WTC11 (cell line): ENCODE measurements at regions not wholly inside any gene's neighbourhood (a gene's known extent, or its start where the extent isn't known, plus 50 kb on each side); places are given as distances from the start of the nearest gene placed in this dataset.

Experiments used
- ATAC-seq: fragments of 200-7000 bp; cut with Tn5 transposase; 2 replicates; pipeline ENCODE4 v1.10.0; 2021; ENCODE audit warnings: mild to moderate bottlenecking, moderate library complexity
- CTCF ChIA-PET: fragments of 300-600 bp; sonication (Branson Sonifier 250); formaldehyde crosslinking; loops from one replicate; lab custom pipeline; 2021; ENCODE audit warnings: antibody characterized with exemption; lab: Charles Lee
- POLR2A ChIA-PET: fragments of 350-600 bp; sonication (Branson Sonifier 250); formaldehyde crosslinking; loops from one replicate; lab custom pipeline; 2021; ENCODE audit warnings: antibody characterized with exemption; lab: Charles Lee
- DNase-seq: peaks from one replicate; pipeline ENCODE4 v3.0.0; 2021; ENCODE audit warnings: low spot score
- H3K27ac Mint-ChIP-seq: 2 replicates; pipeline ENCODE4 v1.8.0; 2021; ENCODE audit warnings: mixed read lengths
- H3K27me3 Mint-ChIP-seq: 2 replicates; pipeline ENCODE4 v1.8.0; 2021; ENCODE audit warnings: low read depth, mild to moderate bottlenecking, moderate library complexity, mixed read lengths
- H3K36me3 Mint-ChIP-seq: 2 replicates; pipeline ENCODE4 v1.8.0; 2021; ENCODE audit warnings: mixed read lengths
- H3K4me1 Mint-ChIP-seq: 2 replicates; pipeline ENCODE4 v1.8.0; 2022; ENCODE audit warnings: mixed read lengths
- H3K4me3 Mint-ChIP-seq: 2 replicates; pipeline ENCODE4 v1.8.0; 2021; ENCODE audit warnings: mild to moderate bottlenecking, moderate library complexity, mixed read lengths
- H3K9me3 Mint-ChIP-seq: 2 replicates; pipeline ENCODE4 v1.8.0; 2021; ENCODE audit warnings: mixed read lengths
- ARID4B ChIP-seq: sonication (generic); formaldehyde crosslinking; IDR thresholded peaks from 2 replicates; pipeline ENCODE4 v1.8.0; 2023; ENCODE audit warnings: missing genetic modification reagents, mild to moderate bottlenecking, borderline replicate concordance
- ATF3 ChIP-seq: sonication (generic); formaldehyde crosslinking; conservative IDR thresholded peaks from 2 replicates; pipeline ENCODE4 v1.8.1; 2022; ENCODE audit warnings: mild to moderate bottlenecking, missing genetic modification reagents
- CBFB ChIP-seq: sonication (generic); formaldehyde crosslinking; IDR thresholded peaks from 2 replicates; pipeline ENCODE4 v1.8.1; 2022; ENCODE audit warnings: mild to moderate bottlenecking, low read depth, missing genetic modification reagents
- CDX4 ChIP-seq: fragments of 250-450 bp; sonication (Bioruptor Pico); IDR thresholded peaks from 2 replicates; pipeline ENCODE4 v1.9.0; 2021; ENCODE audit warnings: moderate library complexity, mild to moderate bottlenecking, inconsistent platforms, borderline replicate concordance
- ERG ChIP-seq: fragments of 250-450 bp; sonication (Bioruptor Pico); IDR thresholded peaks from 2 replicates; pipeline ENCODE4 v1.8.0; 2021; ENCODE audit warnings: mild to moderate bottlenecking
- FOXJ3 ChIP-seq: sonication (generic); formaldehyde crosslinking; IDR thresholded peaks from 2 replicates; pipeline ENCODE4 v1.9.0; 2021; ENCODE audit warnings: missing genetic modification reagents, mild to moderate bottlenecking, borderline replicate concordance
- FOXP1 ChIP-seq: sonication (generic); formaldehyde crosslinking; IDR thresholded peaks from 2 replicates; pipeline ENCODE4 v1.8.0; 2022; ENCODE audit warnings: missing genetic modification reagents, mild to moderate bottlenecking, moderate library complexity, borderline replicate concordance
- HMGA2 ChIP-seq: fragments of 250-450 bp; sonication (Bioruptor Pico); IDR thresholded peaks from 2 replicates; pipeline ENCODE4 v1.4.0; 2021; ENCODE audit warnings: mild to moderate bottlenecking, moderate library complexity
- KAT7 ChIP-seq: sonication (generic); formaldehyde crosslinking; IDR thresholded peaks from 2 replicates; pipeline ENCODE4 v1.8.1; 2023; ENCODE audit warnings: missing genetic modification reagents, mild to moderate bottlenecking, borderline replicate concordance
- NFE2L1 ChIP-seq: sonication (generic); formaldehyde crosslinking; IDR thresholded peaks from 2 replicates; pipeline ENCODE4 v1.8.1; 2023; ENCODE audit warnings: missing genetic modification reagents
- PRRX2 ChIP-seq: fragments of 250-450 bp; sonication (Bioruptor Pico); IDR thresholded peaks from 2 replicates; pipeline ENCODE4 v1.8.0; 2021; ENCODE audit warnings: mild to moderate bottlenecking
- TP53 ChIP-seq: sonication (generic); formaldehyde crosslinking; IDR thresholded peaks from 2 replicates; pipeline ENCODE4 v1.8.1; 2023; ENCODE audit warnings: mild to moderate bottlenecking, missing genetic modification reagents
- ZNF121 ChIP-seq: sonication (generic); formaldehyde crosslinking; IDR thresholded peaks from 2 replicates; pipeline ENCODE4 v1.8.0; 2023; ENCODE audit warnings: missing genetic modification reagents
- ZNF396 ChIP-seq: fragments of 250-450 bp; sonication (Bioruptor Pico); IDR thresholded peaks from 2 replicates; pipeline ENCODE4 v1.8.0; 2021; ENCODE audit warnings: mild to moderate bottlenecking, moderate library complexity, borderline replicate concordance
- TF ChIP-seq, protein P1 (sequence below): sonication (generic); formaldehyde crosslinking; IDR thresholded peaks from 2 replicates; pipeline ENCODE4 v1.8.1; 2023; ENCODE audit warnings: mild to moderate bottlenecking, missing genetic modification reagents
- TF ChIP-seq, protein P2 (sequence below): sonication (generic); formaldehyde crosslinking; IDR thresholded peaks from 2 replicates; pipeline ENCODE4 v1.8.0; 2022; ENCODE audit warnings: mild to moderate bottlenecking, missing genetic modification reagents
- TF ChIP-seq, protein P3 (sequence below): sonication (generic); formaldehyde crosslinking; IDR thresholded peaks from 2 replicates; pipeline ENCODE4 v1.8.0; 2022; ENCODE audit warnings: mild to moderate bottlenecking, missing genetic modification reagents
- TF ChIP-seq, protein P4 (sequence below): fragments of 250-450 bp; sonication (Bioruptor Pico); IDR thresholded peaks from 2 replicates; pipeline ENCODE4 v1.9.0; 2021; ENCODE audit warnings: mild to moderate bottlenecking

- no peak for TF ChIP-seq ARID4B
Observed at GRCh38 chr4:151833174-151833573, 72.4 kb upstream of the GATB start (continued).

DNA sequence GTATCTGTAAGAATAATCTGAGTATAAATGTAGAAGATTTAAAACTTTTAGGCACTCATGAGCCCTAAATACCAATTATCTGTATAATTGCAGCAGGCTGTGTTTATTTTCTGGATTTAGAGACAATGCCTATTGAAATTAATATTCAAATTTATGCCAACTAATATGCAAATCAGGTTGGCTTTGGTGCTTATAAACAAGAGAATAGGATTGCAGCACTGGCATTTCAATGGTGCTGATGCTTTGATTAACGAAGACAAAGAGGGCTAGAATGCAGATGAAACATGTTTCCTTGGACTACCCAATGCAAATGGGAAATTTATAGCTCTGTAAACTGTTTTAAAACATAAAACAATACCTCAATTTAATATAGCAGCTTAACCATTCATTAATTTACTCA is 70.7 kb upstream of the GATB start:
- H3K9me3 Mint-ChIP-seq: peaks cover 21% of the 10 kb centered on the region
- no peak overlapping the region for H3K4me3 Mint-ChIP-seq
- DNase-seq (no peak), ATAC-seq (no peak)
- H3K4me1 Mint-ChIP-seq: peaks cover 18% of the 10 kb centered on the region
- POLR2A ChIA-PET: no interaction called here
- no peaks in the 10 kb centered on the region; the same call in 1 of the 2 replicates for H3K27me3 Mint-ChIP-seq
- H3K27ac Mint-ChIP-seq: no peak overlapping the region
- TF ChIP-seq ATF3 (CRISPR knock-in tag): no peak
- no peak for TF ChIP-seq CDX4 (CRISPR knock-in tag)
- no peak for TF ChIP-seq ZNF121 (CRISPR knock-in tag)
- TF ChIP-seq ERG (CRISPR knock-in tag): no peak
- TF ChIP-seq NFE2L1: no peak
- TF ChIP-seq KAT7: no peak
- CTCF ChIA-PET: interaction anchor here (1.0 kb wide), 1 partner anchor 30 kb away, joined by 4 read pairs; no protein-coding TSS in a partner anchor
- H3K36me3 Mint-ChIP-seq: peaks cover 14% of the 10 kb centered on the region

GRCh38 chr4:151830168-151830567 is 69.4 kb upstream of the GATB start:
- no peaks in the 10 kb centered on the region; the same call in 1 of the 2 replicates for H3K27me3 Mint-ChIP-seq
- peaks cover 18% of the 10 kb centered on the region for H3K4me1 Mint-ChIP-seq
- ATAC-seq (no peak), DNase-seq (no peak)
- H3K4me3 Mint-ChIP-seq: no peak overlapping the region
- POLR2A ChIA-PET: no interaction called here
- H3K36me3 Mint-ChIP-seq: peaks cover 28% of the 10 kb centered on the region
- CTCF ChIA-PET: no interaction called here
- no peak overlapping the region for H3K27ac Mint-ChIP-seq
- peaks cover 34% of the 10 kb centered on the region for H3K9me3 Mint-ChIP-seq
- TF ChIP-seq CBFB (CRISPR knock-in tag) (no peak), FOXP1 (CRISPR knock-in tag) (no peak), HMGA2 (CRISPR knock-in tag) (no peak), PRRX2 (no peak), TP53 (CRISPR knock-in tag) (no peak), FOXJ3 (CRISPR knock-in tag) (no peak), ZNF396 (CRISPR knock-in tag) (no peak)
- TF ChIP-seq, protein P1, sequence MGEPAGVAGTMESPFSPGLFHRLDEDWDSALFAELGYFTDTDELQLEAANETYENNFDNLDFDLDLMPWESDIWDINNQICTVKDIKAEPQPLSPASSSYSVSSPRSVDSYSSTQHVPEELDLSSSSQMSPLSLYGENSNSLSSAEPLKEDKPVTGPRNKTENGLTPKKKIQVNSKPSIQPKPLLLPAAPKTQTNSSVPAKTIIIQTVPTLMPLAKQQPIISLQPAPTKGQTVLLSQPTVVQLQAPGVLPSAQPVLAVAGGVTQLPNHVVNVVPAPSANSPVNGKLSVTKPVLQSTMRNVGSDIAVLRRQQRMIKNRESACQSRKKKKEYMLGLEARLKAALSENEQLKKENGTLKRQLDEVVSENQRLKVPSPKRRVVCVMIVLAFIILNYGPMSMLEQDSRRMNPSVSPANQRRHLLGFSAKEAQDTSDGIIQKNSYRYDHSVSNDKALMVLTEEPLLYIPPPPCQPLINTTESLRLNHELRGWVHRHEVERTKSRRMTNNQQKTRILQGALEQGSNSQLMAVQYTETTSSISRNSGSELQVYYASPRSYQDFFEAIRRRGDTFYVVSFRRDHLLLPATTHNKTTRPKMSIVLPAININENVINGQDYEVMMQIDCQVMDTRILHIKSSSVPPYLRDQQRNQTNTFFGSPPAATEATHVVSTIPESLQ (CRISPR knock-in tag): no peak
- TF ChIP-seq, protein P2, sequence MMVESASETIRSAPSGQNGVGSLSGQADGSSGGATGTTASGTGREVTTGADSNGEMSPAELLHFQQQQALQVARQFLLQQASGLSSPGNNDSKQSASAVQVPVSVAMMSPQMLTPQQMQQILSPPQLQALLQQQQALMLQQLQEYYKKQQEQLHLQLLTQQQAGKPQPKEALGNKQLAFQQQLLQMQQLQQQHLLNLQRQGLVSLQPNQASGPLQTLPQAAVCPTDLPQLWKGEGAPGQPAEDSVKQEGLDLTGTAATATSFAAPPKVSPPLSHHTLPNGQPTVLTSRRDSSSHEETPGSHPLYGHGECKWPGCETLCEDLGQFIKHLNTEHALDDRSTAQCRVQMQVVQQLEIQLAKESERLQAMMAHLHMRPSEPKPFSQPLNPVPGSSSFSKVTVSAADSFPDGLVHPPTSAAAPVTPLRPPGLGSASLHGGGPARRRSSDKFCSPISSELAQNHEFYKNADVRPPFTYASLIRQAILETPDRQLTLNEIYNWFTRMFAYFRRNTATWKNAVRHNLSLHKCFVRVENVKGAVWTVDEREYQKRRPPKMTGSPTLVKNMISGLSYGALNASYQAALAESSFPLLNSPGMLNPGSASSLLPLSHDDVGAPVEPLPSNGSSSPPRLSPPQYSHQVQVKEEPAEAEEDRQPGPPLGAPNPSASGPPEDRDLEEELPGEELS (CRISPR knock-in tag): no peak
- TF ChIP-seq, protein P3, sequence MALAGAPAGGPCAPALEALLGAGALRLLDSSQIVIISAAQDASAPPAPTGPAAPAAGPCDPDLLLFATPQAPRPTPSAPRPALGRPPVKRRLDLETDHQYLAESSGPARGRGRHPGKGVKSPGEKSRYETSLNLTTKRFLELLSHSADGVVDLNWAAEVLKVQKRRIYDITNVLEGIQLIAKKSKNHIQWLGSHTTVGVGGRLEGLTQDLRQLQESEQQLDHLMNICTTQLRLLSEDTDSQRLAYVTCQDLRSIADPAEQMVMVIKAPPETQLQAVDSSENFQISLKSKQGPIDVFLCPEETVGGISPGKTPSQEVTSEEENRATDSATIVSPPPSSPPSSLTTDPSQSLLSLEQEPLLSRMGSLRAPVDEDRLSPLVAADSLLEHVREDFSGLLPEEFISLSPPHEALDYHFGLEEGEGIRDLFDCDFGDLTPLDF: no peak
- TF ChIP-seq, protein P4, sequence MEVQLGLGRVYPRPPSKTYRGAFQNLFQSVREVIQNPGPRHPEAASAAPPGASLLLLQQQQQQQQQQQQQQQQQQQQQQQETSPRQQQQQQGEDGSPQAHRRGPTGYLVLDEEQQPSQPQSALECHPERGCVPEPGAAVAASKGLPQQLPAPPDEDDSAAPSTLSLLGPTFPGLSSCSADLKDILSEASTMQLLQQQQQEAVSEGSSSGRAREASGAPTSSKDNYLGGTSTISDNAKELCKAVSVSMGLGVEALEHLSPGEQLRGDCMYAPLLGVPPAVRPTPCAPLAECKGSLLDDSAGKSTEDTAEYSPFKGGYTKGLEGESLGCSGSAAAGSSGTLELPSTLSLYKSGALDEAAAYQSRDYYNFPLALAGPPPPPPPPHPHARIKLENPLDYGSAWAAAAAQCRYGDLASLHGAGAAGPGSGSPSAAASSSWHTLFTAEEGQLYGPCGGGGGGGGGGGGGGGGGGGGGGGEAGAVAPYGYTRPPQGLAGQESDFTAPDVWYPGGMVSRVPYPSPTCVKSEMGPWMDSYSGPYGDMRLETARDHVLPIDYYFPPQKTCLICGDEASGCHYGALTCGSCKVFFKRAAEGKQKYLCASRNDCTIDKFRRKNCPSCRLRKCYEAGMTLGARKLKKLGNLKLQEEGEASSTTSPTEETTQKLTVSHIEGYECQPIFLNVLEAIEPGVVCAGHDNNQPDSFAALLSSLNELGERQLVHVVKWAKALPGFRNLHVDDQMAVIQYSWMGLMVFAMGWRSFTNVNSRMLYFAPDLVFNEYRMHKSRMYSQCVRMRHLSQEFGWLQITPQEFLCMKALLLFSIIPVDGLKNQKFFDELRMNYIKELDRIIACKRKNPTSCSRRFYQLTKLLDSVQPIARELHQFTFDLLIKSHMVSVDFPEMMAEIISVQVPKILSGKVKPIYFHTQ: no peak
